GM06990 (cell line): ENCODE measurements at regions not wholly inside any gene's neighbourhood (a gene's known extent, or its start where the extent isn't known, plus 50 kb on each side); places are given as distances from the start of the nearest gene placed in this dataset.
"Not testable (repeated sequence)": the region's sequence is repeated elsewhere in the genome, so short reads cannot be mapped to it uniquely, and the experiment has no call there.

Experiments used
- DNase-seq: peaks from one replicate; pipeline ENCODE4 v3.0.0-alpha.2; 2011; ENCODE audit not compliant: insufficient read length; ENCODE audit errors: extremely low read depth
- H3K27me3 ChIP-seq: replicated peaks from 2 replicates; pipeline ENCODE4 v1.6.0; 2011; ENCODE audit warnings: low read length; ENCODE audit not compliant: control insufficient read depth, insufficient read depth
- H3K36me3 ChIP-seq: 2 replicates; pipeline ENCODE4 v1.5.1; 2011; ENCODE audit warnings: low read length; ENCODE audit not compliant: control insufficient read depth, insufficient read depth
- H3K4me3 ChIP-seq: replicated peaks from 2 replicates; pipeline ENCODE4 v1.5.1; 2011; ENCODE audit warnings: low read depth, mild to moderate bottlenecking, control low read depth, low read length

DNA sequence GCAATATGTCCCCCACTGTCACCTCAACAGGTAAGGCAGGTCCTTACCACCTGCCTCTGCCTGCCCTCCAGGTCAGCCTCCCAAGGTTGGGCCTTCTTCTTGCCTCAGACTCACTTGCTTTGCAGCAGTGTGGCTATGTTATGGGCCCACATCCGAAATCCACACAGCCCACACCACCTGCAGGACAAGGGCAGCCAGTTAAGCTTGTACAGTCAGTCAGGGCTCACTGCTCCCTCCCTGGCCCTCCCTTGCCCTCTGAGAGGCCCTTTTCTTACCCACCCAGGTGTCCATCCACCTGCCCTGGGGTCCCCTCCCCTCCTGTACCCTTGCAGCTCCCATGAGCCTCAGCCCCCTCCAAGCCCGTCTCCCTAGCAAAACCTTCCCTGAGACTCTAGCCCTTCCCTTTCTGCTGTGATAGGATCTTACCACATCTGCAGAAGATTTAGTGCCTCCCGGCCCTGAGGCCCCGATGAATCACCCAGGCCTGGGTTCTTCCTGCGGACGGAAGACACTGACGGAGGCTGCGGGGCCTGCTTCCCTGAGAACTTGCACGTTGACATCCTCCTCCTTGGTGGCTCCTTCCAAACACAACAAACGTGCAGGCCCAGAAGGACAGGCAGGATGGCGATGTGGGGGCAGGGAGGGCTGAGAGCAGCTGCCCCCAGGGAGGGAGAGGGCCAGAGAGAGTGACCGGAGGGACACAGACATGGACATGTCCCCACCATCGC, 5466.2 kb upstream of the TPTE start:
- not testable (repeated sequence) for H3K4me3 ChIP-seq, H3K27me3 ChIP-seq, DNase-seq, H3K36me3 ChIP-seq

DNA sequence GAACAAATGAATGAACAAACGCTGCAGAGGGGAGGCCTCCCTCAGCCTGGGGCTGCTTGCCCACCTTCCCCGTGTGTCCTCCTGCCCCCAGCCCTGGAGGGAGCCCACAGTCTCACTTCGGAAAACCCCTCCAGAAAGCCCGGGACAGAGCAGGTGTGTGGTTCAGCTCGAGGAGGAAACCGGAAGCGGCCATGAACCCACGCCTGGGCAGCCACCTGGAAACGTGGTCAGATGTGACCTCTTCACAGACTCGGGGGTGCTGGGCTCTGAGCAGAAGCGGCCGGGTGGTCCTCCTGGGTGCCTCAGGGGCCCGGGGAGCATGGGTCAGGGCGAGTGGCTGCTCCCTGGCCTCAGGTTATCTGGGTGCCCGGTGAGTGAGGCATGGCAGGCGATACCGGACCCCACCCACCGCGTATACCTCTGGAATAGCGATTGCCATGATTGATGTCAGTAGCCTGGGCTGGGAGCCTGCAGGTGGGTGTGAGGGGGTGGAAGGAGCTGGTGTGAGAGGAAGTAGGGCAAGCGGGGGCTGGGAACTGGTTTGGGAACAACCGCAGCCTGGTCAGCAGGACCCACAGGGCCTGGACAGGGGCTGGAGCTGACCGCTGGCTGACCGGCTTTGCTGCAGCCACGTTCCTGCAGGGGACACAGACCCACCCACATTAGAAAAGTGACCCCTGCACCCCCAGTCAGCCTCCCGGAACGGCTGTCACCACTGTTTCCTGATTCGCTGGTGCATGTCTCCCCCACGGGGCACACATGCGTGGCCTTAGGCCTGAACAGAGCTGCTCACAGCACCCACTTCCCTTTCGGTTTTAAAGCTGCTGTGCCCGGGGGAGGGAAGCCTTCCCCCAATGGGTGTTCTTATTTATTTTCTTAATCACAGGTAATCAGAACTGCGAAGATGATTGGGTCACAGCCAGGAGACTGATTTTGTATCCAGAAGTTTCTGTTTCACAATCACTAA, 5465.1 kb upstream of the TPTE start:
- H3K27me3 ChIP-seq, H3K36me3 ChIP-seq, H3K4me3 ChIP-seq, DNase-seq: not testable (repeated sequence)

DNA sequence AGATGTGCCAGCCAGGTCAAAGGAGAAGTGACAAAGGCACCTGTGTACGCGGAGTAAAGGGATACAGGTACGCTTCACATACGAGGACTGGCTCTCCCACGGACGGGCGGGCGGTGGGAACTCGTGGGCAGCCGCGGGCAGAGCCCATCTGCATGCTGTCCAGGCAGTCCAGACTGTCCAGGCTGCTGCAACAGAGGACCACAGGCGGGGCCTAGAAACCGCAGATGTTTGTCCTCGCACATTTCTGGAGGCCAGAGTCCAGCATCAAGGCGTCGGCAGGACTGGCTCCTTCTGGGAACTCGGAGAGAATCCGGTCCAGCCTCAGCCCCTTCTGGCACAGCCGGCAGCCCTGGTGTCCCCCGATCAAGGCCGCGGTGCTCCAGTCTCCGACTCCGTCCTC, 5464.3 kb upstream of the TPTE start:
- not testable (repeated sequence) for DNase-seq

DNA sequence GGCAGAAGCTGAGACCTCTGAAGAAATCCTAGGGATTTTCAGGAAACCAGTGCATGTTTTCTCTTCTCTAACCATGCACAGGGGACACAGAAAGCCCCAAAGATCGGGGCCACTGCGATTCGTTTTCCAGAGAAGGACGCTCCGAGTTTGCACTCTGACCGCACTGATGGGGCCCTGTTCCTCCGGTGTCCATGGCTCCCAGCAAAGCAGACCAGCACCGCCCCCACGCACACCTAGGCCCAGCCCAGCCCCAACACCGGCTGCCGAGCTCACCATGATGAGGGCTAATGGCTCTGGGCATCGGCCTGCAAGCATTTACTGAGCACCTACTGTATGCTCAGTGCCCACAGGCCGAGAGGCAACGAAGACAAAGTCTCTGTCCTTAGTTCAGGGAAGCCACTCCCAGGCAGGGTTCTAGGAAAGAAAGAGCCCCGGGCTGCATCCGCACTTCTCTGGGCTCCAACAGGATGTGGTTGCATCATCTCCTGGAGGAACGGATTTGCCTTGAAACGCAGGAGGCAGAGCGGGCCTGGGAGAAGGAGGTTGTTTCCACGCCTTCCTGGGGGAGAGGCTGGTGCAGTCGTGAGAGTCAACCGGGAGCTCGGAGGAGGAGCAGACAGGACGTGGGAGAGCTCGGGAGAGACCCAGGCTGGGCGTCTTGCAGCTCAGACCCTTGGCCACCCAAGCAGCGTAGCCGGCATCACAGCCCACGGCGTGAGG, 5460.9 kb upstream of the TPTE start:
- DNase-seq, H3K36me3 ChIP-seq, H3K4me3 ChIP-seq, H3K27me3 ChIP-seq: not testable (repeated sequence)

More for the DNA sequence above, 5464.3 kb upstream of the TPTE start:
- H3K4me3 ChIP-seq, H3K27me3 ChIP-seq, H3K36me3 ChIP-seq: not testable (repeated sequence)

DNA sequence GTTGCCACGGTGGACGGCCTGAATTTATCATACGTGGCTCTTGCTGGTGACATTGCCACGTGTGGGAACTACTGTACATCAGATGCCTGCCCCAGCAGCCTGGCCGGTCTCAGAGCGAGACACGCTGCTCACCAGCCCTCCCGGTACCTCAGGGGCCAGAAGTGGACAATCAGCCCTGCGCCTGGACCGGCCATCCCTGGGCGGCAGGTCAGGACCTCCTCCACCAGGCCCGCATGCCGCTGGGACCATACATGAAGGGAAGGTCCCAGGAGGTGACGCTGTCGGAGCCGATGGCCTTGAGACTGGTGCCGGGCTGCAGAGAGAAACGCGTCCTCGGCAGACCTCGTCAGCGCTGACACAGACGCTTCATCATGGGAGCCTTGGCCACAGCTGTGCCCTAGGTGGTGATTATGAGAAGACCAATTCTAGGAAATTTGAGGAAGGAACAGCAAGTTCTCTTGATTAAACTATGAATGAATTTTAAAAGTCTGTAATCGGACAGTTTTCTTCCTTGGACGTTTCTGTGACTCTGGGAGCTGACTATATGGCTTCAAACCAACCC, 5456.7 kb upstream of the TPTE start:
- H3K36me3 ChIP-seq, DNase-seq, H3K27me3 ChIP-seq, H3K4me3 ChIP-seq: not testable (repeated sequence)

DNA sequence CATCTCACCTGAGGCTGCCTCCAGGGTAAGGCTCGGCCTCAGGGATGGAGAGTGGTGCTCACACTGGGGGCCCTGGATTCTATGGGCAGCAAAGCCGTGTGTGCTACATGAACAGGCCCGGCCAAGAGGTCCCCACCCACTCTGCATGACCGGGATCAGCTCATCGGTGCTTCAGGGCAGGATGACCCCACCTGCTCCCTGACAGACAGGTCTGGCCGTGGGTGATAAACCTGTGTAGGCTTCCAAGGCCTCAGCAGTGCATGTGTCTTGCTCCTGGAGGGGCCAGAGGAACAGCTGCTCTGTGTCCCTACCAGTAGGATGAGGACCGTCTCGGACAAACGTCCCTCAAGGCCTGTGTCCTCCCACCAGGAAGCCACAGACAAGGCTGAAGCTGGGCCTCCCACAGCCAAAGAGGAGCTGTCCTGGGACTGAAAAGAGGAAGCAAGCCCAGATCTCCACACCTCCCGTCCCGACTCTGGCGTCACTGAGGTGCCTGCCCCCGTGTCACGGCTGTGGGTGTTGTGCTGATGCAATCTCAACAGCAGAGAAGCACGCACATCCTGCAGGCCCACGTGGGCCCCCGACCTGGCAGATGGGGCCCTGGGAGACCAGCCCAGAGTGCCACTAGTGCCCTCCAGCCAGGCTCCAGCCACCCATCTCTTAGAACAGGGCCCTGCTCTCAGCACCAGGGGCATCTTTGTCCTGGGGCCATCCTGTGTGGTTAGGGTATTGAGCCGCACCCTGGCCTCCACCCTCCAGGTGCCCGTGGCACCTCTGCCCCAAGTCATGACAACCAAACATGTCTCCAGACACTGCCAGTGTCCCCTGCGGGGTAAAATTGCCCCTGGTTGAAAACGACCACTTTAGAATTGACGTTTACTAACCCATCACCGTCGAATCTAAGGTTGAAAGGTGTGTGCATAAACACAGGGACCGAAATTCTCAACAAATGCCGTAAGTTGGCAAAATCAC, 5455.9 kb upstream of the TPTE start:
- not testable (repeated sequence) for H3K27me3 ChIP-seq, H3K4me3 ChIP-seq
- DNase-seq: peak; percentile 67

DNA sequence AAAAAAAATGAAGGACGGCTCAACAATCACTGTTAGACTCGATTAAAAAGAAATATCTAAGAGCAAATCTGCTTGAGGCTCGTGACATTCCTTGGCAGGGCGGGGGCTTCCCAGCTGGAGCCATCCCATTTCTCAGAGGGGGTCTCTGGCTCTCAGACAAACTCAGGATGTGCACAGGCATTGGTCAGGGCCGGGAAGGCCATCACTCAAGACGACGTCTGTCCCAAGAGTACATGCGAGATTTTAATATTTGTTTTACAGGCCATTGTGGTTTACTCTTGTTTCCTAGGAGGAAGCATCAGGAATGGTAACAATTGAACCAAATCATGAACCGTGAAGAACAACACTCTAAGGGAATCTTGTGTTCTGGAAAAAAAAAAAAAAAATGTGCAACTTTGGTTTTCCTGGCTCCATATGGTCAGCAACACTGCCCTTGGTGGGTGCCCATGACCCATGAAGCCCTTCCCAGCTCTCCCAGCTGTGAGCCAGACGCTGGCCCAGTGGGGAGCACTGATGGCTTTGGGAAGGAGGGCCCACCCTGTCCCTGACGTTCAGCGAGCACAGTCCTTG, 5454.6 kb upstream of the TPTE start:
- H3K36me3 ChIP-seq, DNase-seq, H3K27me3 ChIP-seq, H3K4me3 ChIP-seq: not testable (repeated sequence)

More for the DNA sequence above, 5455.9 kb upstream of the TPTE start:
- H3K36me3 ChIP-seq: not testable (repeated sequence)

DNA sequence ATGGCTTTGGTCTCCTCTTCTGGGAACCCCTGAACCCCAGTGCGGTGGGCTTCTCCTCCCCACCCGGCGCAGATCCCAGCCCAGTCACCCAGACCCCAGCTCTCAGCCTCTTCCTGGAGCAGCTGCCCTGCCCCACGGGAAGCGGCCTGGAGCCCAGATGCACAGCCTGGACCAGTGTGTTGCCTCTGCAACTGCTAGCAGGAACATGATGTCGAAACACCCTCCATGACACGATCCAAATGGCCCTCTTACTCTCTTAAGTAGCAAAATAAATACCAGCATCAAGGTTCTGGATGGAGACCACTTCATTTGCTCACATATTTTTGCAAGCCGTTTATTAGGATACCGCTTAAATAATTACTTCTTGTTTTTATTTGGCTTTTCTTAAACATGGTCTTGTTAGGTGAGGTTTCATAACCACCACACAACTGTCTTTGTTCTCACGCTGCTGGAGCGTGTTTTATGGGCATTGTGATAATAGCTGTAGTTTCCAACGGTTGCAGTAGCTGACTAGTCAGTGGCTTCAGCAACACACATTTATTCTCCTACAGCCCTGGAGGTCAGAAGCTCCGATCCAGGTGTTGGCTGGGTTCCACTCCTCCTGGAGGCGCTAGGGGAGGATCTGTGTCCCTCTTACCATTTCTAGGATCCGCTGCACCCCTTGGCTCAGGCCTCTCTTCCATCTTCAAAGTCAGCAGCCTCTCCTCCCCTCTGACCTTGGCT, 5453.9 kb upstream of the TPTE start:
- not testable (repeated sequence) for H3K27me3 ChIP-seq, DNase-seq, H3K4me3 ChIP-seq, H3K36me3 ChIP-seq

DNA sequence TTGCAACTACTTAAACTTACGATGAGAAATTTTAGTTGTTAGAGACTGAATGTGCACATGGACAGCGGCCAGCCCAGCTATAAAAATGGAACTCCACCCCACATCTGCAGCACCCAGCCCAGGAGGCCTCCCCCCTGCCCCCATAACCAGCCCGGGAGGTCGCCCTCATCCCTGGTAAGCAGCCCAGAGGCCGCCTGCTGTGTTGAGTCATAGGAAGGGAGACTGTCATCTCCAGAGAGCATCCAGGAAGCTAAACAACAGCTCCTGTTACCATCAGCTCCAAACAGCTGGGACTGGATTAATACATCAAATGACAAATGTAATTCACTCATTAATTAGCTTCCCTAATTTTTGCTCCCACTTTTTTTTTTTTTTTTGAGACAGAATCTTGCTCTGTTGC, 5452.7 kb upstream of the TPTE start:
- H3K4me3 ChIP-seq, DNase-seq, H3K36me3 ChIP-seq, H3K27me3 ChIP-seq: not testable (repeated sequence)

DNA sequence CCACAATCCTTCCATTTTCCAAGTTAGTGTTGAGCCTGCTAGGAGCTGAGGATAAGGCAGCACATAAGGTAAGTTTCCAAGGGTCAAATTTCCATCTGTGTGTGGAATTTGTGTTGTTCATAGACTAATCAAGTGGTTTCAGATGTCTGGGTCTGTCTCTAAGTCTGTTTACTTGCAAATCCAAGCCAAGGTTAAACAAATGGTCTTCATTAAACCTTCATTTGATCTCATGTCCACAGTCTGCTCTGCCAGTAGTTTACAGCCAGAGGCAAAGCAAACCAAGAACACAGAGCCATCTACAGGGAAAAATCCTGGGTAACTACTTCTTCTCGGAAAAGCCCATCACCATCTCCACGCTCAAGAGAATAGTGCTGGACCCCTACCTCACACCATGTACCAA, 5450.2 kb upstream of the TPTE start:
- H3K4me3 ChIP-seq, DNase-seq, H3K36me3 ChIP-seq, H3K27me3 ChIP-seq: not testable (repeated sequence)

DNA sequence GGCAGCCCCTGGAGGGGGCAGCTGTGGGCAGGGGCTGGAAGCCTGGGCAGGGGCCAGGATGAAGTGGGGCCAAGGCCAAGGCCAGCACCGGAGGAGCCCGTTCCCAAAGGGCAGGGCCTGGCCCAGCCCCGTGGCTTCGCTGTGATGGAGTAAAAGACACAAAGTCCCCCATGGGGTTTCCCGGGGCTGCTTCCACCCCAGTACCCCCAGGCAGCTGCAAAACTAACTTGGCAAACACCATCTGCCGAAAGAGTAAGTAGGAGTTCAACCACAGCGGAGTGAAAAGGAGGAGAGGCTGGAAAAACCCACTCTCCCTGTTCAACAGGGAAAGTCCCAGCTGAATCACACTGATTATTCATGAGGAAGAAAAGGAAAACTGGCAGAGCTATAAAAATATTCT, 5444.5 kb upstream of the TPTE start:
- not testable (repeated sequence) for H3K36me3 ChIP-seq, H3K4me3 ChIP-seq, H3K27me3 ChIP-seq, DNase-seq

DNA sequence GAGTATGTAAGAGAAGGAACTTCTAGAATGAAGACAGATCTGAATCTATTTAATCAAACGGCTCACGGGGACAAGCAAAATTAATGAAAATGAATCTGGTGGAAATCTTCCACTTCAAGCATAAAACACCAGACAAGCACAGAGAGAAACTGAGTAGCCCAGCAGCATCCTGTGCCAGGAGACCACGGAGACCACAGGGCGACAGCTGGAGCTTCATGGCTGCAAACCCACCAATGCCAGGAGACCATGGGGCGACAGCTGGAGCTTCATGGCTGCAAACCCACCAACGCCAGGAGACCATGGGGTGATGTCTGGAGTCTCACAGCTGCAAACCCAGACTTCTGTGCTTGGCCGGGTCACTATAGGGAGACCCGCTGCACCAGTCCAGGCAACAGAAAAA, 5442.0 kb upstream of the TPTE start:
- not testable (repeated sequence) for H3K4me3 ChIP-seq, DNase-seq, H3K36me3 ChIP-seq, H3K27me3 ChIP-seq
